DMS79 treated with DMSO at 0.1 percent for 48 hours (cell line): ENCODE measurements at regions not wholly inside any gene's neighbourhood (a gene's known extent, or its start where the extent isn't known, plus 50 kb on each side); places are given as distances from the start of the nearest gene placed in this dataset.
"Not testable (repeated sequence)": the region's sequence is repeated elsewhere in the genome, so short reads cannot be mapped to it uniquely, and the experiment has no call there.

Experiments
- DNase-seq: peaks from one replicate; lab custom pipeline; 2025; lab: John Stamatoyannopoulos, UW

DNA sequence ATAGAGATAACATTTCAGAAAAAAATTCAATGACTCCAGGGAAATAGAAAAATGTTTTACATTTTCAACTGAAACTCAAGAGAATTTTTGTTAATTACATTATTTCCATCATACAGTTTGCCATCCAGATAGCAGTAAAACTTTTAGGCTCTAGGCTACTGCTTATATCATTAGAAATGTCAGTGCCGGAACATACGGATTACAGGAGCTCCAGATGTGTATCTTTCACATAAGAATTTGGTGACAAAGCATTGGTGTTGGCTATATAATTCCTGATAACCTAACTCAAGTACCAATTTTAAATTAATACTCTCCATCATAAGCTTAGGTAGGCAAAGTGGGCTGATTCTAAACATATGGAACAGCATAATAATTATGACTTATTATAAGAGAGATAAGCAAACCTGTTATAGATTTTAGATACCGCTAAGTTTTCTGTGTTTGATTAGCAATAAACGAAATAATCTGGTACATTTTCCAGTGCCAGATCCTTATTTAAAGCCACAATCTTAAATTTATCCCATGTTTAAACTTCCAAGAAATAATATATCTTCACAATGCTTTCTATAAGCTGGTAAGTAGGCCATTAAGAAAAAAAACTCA is 637.9 kb downstream of the NXPH1 start:
- DNase-seq: no peak

DNA sequence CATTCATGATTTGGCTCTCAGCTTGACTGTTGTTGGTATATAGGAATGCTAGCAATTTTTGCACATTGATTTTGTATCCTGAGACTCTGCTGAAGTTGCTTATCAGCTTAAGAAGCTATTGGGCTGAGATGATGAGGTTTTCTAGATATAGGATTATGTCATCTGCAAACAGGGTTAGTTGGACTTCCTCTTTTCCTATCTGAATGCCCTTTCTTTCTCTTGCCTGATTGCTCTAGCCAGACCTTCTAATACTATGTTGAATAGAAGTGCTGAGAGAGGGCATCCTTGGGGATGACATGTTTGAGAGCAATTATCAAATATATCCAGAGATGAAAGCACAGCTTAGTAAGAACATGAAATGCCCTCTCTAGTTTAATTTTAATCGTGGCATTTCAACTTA is 642.4 kb downstream of the NXPH1 start:
- DNase-seq: not testable (repeated sequence)

DNA sequence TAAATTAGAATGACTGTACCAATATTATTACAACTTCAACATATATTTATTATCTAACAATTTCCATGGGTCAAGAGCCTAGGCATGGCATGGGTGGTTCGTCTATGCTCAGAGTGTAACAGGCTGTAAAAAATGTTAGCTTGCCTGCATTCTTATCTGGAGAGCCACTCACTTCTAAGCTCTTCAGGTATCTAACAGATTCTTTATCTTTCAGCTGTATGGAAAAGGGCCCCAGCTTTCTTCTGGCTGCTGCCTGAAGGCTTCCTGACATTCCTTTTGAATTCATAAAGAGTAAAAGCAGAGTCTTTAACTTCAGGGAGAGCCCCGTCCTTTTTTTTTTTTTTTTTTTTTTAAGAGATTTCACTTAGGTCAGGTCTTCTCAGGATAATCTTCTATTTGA is 648.8 kb downstream of the NXPH1 start:
- DNase-seq: no peak

DNA sequence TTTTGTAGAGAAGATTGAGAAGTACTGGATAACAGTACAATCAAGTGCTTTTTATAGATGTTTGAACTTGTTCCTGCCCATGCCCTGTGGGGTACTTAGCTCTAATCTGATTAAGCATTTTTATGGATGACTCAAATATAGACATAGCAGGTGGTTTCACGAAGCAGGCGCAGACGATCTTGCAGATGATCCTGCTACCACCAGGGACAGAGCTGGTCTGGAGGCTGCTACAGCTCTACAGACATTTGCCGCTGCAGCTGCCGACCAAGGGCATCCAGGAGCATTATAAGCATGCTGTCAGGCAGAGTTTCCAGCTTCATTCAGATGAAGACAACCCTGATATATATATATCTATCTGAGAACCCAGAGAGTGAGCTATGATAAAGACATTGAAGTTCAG is 650.4 kb downstream of the NXPH1 start:
- no peak for DNase-seq

DNA sequence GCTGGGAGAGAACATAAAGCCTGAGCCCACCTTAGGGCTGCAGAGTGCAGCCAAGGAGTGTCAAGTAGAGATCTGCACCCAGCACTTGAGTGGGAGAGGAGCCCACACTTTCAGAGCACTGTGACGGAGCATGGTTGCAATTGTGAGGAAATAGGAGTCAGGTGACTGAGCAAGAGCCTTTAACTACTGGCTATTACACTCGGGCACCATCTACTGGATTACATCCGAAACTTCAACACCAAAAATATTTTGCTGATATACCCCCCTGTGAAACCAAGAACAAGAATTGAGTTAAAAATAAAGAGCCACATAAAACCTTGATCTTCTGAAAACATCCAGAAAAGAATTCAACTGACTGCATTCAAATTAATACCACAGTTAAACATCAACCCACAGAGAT is 657.9 kb downstream of the NXPH1 start:
- no peak for DNase-seq

DNA sequence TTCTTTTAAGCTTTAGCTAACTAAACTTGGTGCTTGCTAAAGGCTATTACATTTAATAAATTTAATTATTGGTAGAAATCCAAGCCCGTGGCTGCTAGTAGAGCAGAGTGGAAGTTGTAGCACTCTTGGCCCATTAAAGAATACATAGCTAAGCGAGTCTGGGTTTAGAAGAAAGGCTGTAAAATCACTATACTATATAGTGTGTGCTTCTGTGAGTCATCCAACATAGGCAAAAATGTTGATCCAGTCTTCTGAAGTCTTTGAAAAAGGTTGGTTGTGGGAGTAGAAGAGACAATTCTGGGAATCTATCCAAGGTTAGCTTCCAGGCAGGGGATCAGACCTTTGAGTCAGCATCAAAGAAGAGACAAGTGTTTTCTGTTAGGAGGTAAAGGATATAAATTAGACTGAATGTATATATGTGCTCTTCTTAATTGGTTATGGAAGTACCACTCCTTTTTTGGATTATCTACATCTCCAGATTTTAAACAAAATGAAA is 664.2 kb downstream of the NXPH1 start:
- DNase-seq: no peak

DNA sequence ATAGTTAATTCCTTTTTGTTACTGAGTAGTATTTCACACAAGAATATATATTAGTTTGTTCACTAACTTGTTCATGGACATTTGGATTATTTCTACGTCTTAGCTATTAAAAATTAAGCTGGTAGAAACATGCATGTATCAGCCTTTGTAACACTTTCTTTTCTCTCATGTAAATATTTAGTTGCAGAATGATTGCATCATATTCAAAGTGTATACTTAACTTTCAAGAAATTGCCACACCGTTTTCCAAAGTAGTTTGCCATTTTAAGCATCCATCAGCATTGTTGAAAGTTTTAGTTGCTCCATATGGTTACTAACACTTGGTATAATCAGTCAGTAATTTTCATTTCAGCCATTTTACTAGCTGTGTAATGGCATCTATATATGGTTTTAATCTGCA is 666.9 kb downstream of the NXPH1 start:
- DNase-seq: no peak

DNA sequence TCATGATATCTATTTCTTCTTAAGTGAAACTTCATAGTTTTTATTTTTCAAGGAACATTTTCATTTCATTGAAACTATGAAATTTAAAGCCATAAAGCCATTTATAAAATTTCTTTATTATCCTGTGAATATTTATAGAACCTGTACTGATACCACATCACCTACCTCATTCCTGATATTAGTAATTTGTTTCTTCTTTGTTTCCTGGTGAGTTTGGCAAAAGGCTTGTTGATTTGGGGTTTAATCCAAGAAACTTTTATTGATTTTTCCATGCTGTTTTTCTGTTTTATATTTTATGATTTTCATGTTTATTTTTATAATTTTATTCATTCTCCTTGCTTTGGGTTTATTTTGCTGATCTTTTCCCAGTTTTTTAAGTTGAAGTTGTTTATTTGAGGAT is 669.4 kb downstream of the NXPH1 start:
- no peak for DNase-seq

DNA sequence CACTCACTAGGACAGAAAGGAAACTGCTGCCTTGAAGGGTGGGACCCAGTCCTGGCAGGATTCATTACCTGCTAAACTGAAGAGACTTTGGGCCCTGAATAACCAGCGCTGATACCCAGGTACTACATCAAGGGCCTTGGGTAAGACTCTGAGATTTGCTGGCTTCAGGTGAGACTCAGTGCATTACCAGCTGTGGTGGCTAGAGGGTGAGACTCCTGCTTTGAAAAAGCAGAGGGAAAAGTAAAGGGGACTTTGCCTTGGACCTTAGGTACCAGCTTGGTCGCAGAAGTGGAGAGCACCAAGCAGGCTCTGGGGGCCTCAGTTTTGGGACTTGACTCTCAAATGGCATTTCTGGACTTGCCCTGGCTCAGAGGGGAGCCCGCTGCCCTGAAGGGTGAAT is 673.3 kb downstream of the NXPH1 start:
- no peak for DNase-seq

DNA sequence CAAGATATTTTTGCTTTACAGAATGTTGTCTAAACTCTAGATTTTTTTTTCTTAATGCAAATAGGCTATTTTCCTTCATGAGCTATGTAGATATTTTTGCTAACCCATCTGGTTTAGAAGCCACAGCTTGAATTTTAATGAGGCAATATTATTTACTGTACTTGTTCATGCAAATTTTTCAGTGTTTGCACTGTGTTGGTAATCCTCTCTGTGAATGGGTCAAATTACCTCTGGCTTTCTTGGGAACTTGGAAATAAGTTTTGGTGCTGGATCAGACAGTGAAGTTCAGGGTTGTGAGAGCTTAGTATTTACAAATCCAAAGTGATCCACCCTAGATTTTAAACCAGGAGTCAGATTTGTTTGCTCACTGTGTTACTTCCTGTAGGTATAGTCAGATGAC is 686.9 kb downstream of the NXPH1 start:
- DNase-seq: no peak

DNA sequence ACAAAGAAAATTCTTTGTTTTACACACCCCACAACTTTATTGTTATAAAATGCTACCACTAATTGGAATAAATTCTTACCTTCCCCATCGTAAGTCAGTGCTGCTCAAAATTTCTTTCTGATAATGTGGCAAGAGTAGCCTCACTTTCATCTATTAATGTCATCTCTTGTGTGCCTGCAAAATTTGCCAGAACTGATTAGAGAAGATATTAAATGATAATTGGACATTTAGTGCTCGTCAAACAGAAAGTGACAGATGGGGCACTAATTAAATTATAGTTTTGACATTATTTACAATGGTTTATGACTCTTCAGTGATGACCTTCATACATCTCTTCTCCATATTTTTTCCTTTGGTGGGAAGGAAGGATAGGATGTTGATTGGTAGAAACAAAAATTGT is 690.9 kb downstream of the NXPH1 start:
- DNase-seq: no peak

DNA sequence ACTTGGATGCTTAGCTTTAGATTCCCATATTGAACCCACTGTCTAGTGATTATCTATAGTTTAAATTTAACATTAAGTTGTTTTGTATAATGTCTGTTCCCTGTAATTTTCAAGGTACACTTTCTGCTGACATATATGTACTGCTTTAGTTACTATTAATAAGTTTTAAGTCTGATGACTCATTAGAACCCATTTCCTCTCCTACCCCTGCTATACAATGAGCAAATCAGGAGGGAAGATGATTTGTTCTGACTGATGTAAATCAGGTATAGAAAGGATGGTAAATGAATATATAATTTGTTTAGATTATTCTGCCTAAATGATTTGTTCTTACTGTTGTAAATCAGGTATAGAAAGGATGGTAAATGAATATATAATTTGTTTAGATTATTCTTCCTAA is 691.8 kb downstream of the NXPH1 start:
- no peak for DNase-seq

DNA sequence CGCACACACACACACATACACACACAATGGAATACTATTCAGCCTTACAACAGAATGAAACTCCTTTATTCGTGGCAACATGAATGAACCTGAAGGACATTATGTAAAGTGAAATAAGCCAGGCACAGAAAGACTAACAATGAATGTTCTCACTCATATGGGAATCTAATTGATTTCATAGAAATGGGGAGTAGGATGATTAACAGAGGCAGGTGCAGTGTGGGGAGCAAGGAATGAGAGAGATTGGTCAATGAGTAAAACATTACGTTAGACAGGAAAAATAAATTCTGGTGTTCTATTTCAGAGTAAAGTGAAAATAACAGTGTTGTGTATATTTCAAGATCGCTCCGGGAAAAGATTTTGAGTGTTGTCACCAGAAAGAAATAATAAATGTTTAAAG is 694.5 kb downstream of the NXPH1 start:
- no peak for DNase-seq

DNA sequence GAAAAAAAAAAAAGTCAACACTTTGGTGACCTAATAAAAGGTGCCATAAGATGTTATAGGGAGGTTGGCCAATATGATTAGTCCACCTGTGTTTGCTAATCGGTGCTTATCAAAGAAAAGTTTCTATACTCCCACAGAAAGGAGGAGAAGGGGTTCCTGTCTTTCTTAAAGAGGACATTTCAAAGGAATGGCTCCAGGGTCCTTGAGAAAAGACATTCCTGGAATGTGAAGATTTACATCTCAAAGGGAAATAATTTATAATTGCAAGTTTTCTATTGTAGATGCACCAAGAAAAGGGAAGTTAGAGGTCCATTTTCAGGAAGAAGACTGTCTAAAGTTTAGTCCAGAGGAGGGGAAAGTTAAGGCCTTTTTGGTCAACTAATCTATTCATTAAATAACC is 715.3 kb downstream of the NXPH1 start:
- no peak for DNase-seq

DNA sequence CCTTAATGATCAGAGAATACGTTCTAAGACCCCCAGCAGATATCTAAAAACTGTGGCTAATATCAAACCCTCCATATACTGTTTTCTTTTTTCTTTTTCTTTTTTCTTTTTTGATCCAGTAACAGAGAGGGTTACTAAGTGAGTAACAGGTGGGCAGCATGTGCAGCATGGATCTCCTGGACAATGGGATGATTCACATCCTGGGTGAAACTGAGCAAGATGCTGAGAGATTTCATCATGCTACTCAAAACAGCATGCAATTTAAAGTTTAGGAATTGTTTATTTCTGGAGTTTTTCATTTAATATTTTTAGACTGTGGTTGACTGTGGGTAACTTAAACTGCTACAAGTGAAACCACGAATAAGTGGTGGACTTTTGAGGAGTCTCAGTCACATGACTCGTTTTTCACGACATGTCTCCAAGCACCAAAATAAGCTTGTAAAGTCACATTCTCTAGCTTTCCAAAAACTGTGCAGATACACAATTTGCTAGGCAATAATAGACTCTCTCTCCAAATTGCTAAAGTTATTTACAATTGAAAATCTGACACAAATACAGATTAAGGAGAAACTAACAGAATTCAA is 716.2 kb downstream of the NXPH1 start:
- no peak for DNase-seq

DNA sequence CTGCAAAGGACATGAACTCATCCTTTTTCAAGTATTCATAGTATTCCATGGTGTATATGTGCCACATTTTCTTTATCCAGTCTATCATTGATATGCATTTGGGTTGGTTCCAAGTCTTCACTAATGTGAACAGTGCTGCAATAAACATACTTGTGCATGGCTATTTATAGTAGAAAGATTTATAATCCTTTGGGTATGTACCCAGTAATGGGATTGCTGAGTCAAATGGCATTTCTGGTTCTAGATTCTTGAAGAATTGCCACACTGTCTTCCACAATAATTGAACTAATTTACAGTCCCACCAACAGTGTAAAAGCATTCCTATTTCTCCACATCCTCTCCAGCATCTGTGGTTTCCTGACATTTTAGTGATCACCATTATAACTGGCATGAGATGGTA is 730.3 kb downstream of the NXPH1 start:
- DNase-seq: not testable (repeated sequence)

DNA sequence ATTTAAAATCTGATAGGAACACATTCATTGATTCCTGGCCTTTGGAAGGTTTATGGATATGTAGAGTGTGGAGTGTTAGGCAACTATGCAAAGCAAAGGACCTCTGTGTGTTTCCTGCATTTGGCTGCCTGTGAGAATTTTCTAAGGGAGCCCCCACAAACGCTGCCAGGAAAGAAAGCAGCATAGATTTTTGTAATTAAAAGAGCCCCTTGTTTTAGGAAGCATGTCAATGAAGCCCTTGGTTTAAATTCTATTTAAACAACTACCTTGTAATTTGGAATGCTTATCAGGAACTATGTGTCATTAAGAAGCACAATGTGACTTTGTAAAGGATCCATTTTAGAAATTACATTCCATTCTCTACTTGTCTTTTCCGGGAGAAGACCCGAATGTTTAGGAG is 742.5 kb downstream of the NXPH1 start:
- DNase-seq: no peak

DNA sequence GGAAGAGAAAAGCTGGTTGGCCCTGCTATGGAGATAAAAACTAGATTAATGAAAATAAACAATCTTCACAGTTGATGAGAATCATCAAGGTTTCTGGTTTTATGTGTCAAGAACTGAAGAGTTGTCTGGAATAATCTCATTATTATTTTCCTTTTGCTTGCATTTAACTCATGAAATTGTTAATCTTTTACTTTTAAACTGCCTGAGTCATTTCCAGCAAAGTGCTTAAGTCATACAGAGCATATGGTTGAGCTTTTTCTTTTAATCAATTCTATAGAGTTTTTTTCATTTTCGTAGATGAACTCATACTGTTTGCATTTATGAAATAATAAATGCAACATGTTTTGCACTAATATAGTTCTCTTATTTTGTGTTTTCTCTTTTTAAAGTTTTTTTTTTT is 747.9 kb downstream of the NXPH1 start:
- no peak for DNase-seq

DNA sequence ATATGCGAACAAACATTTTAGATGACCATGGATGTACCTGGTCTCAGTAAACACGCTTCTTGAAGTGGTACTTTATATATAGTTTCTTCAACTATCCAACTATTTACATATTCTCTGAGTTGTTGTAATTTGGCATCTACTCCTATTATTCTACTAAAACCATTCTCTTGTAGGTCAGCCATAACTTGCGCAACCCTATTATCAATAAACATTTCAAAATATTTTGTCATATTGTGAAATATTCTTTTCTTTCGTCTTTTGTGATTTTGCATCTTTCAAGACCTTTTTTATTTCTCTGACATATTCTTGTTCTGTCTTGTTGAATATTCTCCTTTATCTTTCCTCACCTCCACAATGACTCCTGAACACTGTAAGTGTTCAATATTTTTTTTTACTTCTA is 753.3 kb downstream of the NXPH1 start:
- no peak for DNase-seq

DNA sequence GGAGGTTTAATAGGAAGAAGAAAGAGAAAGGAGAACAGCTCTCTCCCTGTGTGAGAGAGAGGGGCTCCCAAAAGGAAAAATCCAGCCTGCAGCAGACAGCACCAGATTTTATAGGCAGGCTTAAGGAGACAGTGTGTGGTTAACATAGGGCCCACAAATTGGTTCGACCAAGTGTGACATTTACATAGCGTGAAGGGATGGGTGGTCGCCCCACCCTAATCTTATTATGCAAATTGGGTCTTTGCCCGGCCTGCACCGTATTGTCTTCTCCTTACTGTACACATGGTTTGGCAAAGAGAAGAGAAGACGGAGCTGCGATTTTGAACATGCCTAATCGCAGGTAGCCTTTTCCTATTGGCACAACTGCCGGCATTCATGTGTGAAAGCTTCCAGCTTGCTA is 756.3 kb downstream of the NXPH1 start:
- no peak for DNase-seq

DNA sequence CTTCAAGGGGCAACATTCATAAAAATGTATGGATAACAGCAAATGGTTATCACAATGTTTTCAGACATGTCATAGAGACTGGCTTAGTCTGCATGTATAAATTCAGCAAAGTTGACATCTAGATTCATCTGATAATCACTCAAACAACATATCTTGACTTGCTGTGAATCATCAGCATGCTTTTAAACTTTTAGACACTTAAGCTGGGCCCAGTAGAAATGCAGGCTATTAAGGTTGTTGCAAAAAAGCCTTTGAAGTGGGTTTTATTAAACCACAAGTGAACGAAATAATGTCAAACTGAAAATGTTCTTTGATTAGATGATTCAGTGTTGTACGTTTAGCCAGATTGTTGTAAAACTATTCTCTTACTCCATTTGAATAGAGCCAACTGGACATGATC is 759.6 kb downstream of the NXPH1 start:
- DNase-seq: no peak

DNA sequence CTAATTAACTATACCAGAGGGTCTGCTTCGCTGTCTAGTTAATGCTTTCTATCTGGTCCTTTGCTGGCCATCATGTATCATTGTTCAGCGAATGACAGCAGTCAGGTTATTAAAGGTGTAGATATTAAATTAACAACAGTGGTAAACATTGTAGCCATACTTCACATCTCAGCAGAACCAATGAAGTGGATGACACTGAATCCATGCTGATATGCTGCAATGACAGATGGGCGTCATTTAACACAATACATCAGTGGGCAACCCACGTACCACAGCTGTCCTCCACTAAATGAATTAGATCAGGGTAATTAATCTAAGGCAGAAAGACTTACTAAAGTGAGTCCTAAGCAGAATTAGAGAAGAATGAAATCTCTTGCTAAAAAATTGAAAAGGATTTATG is 767.2 kb downstream of the NXPH1 start:
- no peak for DNase-seq

DNA sequence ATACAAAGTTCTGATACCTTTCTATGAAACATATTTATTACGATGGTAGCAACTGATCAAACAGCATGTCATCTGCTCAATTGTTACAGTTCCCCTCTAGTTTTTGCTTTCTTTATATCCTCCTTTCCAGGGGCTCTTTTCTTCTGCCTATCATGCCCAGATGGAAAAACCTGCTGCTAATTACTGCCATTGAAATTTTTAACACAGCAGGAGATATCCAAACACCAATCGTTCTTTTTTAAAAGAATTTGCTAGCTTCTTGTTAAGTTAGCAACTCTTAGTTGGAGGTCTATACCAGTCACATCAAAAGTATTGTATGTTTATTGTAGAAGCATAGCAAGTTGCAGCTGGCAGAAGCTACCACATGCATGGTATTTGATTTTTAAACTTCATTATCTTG is 768.5 kb downstream of the NXPH1 start:
- no peak for DNase-seq

DNA sequence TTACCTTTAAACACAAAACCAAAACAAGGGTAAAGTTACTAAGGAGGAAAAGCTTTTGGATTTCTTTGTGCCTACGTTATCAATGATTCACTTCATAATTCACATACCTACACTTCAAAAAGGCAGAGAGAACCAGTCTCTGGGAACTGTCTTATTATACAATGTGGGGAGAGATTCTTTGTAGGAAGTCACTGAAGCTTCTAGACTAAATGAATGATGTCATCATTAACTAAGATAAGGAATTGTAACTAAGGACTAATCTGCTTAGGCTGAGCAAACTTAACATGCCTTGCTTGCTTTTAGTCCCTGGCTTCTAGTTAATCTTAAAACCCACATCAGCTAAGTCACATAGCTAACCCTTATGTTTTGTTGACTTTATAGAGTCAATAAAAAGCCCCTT is 771.2 kb downstream of the NXPH1 start:
- no peak for DNase-seq
